Myocyte (in vitro differentiated cells): ENCODE measurements at regions not wholly inside any gene's neighbourhood (a gene's known extent, or its start where the extent isn't known, plus 50 kb on each side); places are given as distances from the start of the nearest gene placed in this dataset.
"Not testable (repeated sequence)": the region's sequence is repeated elsewhere in the genome, so short reads cannot be mapped to it uniquely, and the experiment has no call there.

Experiments used
- DNase-seq: peaks from one replicate; pipeline ENCODE4 v3.0.0-alpha.2; 2012; ENCODE audit warnings: low read depth

DNA sequence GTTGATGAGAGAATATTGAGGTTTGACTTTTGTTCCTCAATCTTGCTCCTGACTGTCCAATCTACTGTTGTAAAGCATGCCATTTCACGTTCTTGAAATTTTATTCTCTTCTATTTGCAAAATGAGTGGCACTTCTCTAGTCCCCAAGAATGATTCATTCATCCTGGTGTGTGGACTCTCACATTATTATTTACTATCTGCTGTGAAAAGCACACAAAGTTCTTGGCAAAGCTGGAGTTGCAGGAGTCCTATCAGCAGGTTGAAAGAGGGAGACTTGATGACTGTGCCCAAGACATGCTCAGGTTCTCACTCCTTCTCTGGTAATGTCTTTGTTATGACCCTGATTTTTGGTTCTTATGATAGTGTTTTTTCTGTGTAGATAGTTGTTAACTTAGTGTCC lies 382.6 kb downstream of the DMRTA1 start:
- DNase-seq = no peak

- no peak for DNase-seq
Observed at GRCh38 chr9:22838266-22838665, 391.6 kb downstream of the DMRTA1 start.

DNA sequence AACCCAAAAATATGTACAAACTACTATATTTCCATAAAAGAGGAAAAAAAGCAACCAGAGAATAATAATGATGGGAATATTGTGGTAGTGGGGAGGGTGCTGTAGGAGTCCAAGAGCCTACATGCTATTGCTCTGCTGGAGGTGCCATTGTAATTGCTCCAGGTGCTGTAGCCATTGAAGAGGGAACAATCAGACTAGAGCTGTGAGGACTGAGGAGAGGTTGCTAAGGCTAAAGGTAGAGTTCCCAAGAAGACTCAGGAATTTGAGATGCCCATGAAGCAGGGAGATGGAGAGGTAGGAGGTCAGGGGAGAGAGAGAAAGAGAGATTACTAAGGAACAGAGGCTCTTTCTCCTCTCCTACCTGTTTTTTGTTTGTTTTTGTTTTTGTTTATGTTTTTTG lies 394.0 kb downstream of the DMRTA1 start:
- DNase-seq = no peak

- not testable (repeated sequence) for DNase-seq
Observed at GRCh38 chr9:22845243-22845642, 398.6 kb downstream of the DMRTA1 start.

DNA sequence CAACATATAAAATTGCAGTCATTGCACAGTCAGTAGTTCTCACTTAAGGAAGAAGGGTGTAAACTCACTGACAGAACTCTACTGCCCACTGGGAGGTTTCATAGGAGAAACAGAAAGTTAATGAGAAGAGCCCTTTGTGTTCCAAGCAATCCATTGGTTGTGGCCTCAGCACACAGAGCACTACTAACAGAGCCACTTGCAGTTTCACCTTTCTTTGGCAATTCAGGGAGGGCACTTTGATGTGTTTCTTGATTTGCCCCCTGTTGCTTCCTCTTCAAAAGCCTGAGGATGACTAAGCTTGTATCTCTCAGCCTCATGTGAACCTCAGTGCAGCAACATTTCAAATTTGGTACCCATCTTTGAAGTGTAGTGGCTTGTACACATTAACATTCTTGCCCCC lies 409.4 kb downstream of the DMRTA1 start:
- no peak for DNase-seq

DNA sequence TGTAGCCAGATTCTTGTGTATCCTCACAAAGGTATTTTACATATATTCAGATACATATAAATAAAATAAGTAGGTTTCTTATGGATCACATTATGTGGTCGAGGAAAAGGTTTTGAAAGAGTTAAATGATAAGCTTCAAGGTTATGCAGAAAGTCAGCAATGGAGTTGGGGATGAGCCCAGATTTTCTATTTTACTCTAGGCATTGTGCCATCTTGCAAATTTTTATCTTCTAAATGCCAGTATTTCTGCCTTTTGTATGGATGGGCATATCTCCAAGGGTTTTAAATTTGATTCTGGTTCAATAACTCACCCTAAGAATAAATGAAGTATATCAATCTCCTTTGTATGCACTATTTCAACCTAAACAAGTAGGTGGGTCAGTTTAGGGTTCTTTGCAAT lies 410.7 kb downstream of the DMRTA1 start:
- DNase-seq = no peak

DNA sequence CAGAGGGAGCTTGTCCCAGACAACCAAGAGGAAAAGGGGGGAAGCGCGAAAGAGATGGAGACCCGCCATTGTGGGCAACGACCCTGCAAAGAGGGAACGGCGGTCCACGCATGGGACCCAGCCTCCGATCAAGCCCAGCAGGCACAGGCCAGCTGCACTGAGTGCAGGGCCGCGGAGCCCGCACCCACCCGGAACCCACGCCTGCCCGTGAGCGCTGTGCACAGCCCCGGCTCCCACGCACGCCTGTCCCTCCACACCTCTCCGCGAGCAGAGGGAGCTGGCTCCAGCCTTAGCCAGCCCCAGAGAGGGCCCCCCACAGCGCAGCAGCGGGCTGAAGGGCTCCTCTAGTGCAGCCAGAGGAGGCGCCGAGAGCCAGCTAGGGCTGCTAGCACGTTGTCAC lies 416.5 kb downstream of the DMRTA1 start:
- no peak for DNase-seq

GRCh38 chr9:22863736-22864135 lies 417.1 kb downstream of the DMRTA1 start:
- DNase-seq = no peak

DNA sequence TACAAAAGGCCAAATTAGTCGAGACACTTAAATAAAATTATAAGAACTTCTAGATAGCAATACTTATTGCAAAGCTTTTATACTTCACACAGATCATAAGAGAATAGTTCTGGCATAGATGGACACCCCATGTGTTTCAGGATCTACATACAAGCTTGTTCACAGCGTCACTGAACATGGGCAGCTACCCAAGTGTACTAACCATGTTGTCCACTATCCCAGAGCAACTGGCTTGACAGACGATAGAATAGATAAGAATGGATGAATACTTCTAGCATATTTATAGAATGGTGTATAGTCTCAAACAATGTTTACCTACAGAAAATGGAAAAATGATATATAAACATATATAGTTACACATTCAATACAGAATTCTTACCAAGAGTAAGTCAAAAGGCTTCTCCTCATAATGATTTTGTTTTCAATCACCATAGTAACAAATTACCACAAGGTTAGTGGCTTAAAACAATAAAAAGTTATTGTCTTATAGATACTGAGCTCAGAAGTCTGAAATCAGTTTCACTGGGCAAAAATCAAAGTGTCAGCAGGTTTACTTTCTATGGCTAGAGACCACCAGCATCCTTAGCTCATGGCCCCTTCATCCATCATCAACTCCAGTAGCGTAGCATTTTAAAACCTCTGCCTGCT lies 446.7 kb downstream of the DMRTA1 start:
- DNase-seq = no peak

- DNase-seq = no peak
Observed at GRCh38 chr9:22898591-22898990, 452.0 kb downstream of the DMRTA1 start.

DNA sequence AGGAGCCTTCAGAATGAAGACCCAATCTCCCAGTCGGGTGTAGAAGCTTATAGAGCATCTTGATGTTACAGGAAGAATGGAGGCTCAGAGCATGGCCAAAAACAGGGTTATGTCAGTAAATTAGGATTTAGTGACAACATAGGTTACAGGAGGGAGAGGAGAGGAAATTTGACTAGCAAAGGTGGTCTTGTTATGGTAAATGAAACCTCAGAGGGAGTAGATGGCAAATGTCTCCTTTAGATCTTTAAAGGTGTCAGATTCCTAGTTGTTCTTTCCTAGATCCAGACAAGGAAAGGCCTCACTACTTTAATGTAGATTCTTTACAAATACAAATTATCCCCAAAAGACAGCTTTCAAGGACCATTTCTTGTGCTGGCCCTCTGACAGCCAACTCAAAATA lies 465.0 kb downstream of the DMRTA1 start:
- DNase-seq = no peak

DNA sequence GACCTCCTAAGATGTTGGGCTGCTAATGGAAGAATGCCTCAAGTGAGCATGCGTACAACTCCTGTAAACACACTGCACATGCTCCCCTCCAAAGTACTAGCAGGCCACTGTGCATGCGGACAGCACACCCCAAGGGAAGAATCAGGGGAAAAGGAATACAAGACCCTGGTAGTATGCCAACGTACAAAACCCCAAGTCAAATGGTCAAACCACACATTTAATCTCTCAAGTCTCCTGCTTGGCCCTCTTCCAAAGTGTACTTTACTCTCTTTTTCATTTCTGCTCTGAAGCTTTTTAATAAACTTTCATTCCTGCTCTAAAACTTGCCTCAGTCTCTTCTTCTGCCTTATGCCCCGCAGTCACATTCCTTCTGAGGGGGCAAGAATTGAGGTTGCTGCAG lies 466.4 kb downstream of the DMRTA1 start:
- DNase-seq = peak; percentile 23

- no peak for DNase-seq
Observed at GRCh38 chr9:22913518-22913917, 466.9 kb downstream of the DMRTA1 start.

GRCh38 chr9:22916148-22916547 lies 469.5 kb downstream of the DMRTA1 start:
- no peak for DNase-seq

DNA sequence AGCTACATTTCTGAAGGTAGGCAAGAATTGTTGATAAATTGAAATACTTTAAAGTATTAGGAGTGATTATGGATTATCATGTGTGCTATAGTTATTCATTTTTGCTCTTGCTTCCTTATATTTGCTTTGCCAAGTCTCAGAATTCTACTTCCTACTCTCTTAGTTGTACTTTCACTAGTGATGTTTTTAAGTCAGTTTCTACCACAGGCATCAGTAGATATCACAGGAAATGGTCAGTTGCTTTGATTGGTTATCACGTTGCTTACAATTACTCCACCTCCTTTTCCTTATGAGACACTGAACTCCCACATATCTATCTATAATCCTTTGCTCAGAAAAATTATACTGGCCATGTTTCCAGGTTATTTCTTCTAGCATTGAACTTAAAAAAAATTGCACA lies 472.8 kb downstream of the DMRTA1 start:
- no peak for DNase-seq

DNA sequence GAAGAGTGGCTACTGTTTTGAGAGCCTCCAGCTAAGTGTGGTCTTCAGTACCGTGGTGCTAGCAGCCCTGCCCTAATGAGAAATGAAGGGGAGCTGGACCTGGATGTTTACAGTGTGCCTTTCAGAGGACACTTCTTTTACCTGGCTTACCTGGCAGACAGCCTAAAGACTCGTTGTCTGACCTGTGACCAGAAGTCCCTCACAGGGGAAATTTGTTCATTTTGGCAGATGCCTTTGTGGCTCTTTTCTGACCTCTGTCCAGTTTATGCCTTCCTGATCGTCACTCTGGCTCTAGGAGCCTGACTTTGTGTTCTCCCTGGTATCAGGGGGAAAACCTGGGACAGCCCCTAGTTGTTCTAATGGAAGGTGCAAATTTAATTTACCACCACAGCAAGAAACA lies 475.1 kb downstream of the DMRTA1 start:
- no peak for DNase-seq

DNA sequence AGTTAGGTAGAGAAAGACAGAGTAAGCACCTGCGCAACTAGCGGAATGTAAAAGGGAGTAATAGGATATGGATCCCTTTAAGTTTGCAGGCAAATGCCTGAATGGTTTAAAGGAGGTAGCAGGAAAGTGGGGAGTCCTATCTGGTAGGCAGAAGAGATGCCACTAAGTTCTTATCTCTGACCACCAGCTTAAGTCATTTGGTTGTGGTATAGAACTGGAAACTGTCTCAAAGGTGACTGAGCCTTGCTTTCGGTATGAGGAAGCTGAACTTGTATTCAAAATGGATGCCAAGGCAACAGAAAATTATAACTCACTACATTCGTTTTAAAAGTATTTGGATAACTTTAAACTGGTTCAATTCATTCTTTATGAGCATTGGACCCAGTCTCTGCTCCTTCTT lies 475.6 kb downstream of the DMRTA1 start:
- no peak for DNase-seq

DNA sequence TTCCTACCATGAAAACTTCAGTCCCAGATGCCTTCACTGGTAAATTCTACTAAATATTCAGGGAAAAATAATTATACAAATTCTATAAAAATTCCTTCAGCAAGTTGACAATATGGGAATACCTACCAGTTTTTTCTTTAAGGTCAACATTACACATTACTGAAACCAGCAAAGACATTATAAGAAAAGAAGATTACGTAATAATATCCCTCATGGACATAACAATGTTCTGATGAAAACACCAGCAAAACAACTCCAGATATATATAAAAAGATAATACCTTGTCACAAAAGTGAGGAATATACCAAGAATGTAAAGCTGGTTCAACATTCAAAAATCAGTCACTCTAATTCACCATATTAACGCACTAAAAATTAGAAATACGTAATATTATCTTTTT lies 507.9 kb downstream of the DMRTA1 start:
- no peak for DNase-seq

DNA sequence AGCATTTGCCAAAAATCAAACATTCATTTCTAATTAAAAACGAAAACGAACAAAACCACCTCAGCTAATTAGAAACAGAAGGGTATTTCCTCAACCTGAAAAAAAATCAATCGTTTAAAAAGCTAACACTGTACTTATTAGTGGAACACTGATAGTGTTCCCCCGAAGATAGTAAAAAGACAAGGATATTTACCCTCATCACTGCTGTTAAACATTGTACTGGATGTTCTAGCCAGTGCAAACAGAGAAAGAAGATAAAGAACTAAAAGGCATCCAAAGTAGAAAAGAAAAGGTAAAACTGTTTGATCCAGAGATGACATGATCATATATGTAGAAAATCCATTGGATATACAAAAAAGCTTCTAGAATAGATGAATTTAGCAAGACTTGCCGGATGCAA lies 508.3 kb downstream of the DMRTA1 start:
- no peak for DNase-seq

DNA sequence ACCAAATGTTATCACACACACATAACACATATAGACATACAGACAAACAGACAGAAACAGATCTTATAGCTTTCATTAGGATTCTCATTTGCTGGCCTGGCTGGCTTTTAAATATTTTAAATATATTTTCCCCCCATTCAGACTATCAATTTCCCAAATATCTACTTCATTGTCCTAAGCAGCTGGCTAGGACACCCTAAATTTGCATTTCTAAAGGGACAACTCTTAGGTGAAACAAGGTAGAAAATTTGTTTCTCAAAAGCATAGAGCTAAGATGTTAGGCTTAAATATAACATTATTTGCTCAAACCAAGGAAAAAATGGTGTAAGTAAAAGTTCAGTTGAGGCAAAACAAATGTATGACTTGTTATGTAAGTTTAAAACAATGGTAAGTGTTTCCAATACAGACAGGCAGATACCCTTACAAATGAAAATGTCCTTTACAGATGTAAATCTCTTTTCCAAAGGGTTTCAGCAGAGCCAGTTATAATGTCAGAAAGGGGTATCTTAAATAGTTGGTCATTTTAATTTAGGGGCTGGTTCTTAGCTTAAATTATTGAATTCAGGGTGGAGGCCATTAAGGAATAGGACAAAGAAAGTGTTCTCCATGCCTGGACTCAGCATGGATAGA lies 522.8 kb downstream of the DMRTA1 start:
- DNase-seq = no peak

- DNase-seq = no peak
Observed at GRCh38 chr9:22970434-22970975, 523.9 kb downstream of the DMRTA1 start.

DNA sequence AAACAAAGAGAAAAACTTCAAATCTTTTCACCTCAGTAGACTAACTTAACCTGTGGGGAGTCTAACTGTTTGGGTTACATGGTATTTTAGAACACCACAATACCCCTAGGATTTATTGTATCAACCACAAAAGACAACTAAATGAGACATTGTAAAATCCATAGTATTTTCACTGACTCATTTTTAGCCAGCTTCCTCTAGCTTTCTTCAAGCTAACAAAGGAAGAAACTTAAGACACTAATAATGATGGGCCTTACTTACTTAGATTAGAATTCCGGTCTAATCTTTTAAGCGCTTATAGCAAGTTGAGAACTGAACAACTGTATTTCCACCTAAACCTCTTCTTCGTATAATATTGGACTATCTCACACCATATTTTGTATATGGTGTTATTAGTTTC lies 529.3 kb downstream of the DMRTA1 start:
- DNase-seq = no peak

GRCh38 chr9:22976454-22976853 lies 529.8 kb downstream of the DMRTA1 start:
- no peak for DNase-seq
